ENCODE measurements at regions not wholly inside any gene's neighbourhood (a gene's known extent, or its start where the extent isn't known, plus 50 kb on each side); places are given as distances from the start of the nearest gene placed in this dataset.
"Not testable (repeated sequence)": the region's sequence is repeated elsewhere in the genome, so short reads cannot be mapped to it uniquely, and the experiment has no call there.

DNA sequence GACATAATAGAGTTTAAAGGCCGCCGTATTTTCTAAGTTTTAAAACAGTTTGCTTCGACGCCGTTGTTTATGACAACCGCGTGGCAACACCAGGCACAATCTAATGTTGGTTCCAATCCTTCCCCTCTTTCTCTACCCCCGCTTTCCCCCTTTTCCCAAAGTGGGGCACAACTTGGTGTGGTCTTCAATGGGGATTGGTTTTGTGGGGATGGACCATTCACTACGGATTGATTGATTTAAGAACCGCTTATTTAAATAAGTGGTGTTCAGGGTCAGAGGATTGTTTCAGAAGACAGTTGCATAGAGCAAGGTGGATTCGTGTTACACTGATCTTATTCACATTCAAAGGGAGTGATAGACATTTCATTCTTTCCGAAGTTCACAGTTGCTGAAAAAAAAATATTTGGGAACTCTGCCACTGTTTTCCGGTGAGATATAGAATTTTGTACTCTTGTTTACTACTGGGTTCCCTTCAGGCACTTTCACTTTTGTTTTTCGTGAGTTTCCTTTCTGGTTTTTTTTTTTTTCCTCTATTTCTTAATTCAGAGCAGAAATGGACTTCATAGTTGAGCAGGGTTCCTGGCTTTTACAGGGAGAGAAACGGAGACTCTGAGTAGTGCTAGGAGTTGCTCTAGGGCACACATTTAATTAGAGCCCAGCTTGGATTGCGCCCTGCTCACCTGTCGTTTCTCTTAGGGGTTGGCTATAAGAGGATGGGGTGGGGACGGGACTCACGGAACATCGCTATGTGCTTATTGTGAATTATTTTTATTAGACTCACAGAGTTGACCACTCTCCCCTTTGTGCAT is 79.6 kb upstream of the AK4 start:
- H3K36me3 ChIP-seq, result no peaks in the 10 kb centered on the region
- H4K20me1 ChIP-seq, result peaks cover 28% of the 10 kb centered on the region
- no peaks in the 10 kb centered on the region for H3K9me3 ChIP-seq
- H3K27me3 ChIP-seq, result no peaks in the 10 kb centered on the region
- peaks cover 39% of the 10 kb centered on the region for H3K4me1 ChIP-seq
- H3K4me2 ChIP-seq, result peak overlapping the region; percentile 95
- H3K27ac ChIP-seq, result peak overlapping the region; percentile 92
- no peak for TF ChIP-seq Cebpa-rat (IDR thresholded peaks at IDR 0.05)
- peak overlapping the region; percentile 76 for H3K4me3 ChIP-seq
- peak overlapping the region; percentile 85 for H3K9ac ChIP-seq

- peak overlapping the region; percentile 76 for H3K4me3 ChIP-seq
- no peak for TF ChIP-seq Cebpa-rat (IDR thresholded peaks at IDR 0.05)
Measured at GRCh38 chr1:65069011-65069565, 78.9 kb upstream of the AK4 start.

GRCh38 chr1:65072845-65073244 is 75.2 kb upstream of the AK4 start:
- no peak overlapping the region for H3K4me2 ChIP-seq
- no peak overlapping the region for H3K4me3 ChIP-seq
- no peaks in the 10 kb centered on the region for H3K36me3 ChIP-seq
- peaks cover 17% of the 10 kb centered on the region for H3K4me1 ChIP-seq
- no peak overlapping the region for H3K9ac ChIP-seq
- H3K27ac ChIP-seq, result no peak overlapping the region
- no peaks in the 10 kb centered on the region for H3K27me3 ChIP-seq
- H3K9me3 ChIP-seq, result no peaks in the 10 kb centered on the region
- no peaks in the 10 kb centered on the region for H4K20me1 ChIP-seq
- TF ChIP-seq Cebpa-rat (IDR thresholded peaks at IDR 0.05), result no peak

More at GRCh38 chr1:65069011-65069565, 78.9 kb upstream of the AK4 start:
- Histone ChIP-seq H3K4me1 (peaks cover 39% of the 10 kb centered on the region), H3K27me3 (no peaks in the 10 kb centered on the region), H4K20me1 (peaks cover 22% of the 10 kb centered on the region), H3K27ac (peak overlapping the region; percentile 92), H3K9me3 (no peaks in the 10 kb centered on the region), H3K9ac (peak overlapping the region; percentile 85), H3K36me3 (no peaks in the 10 kb centered on the region), H3K4me2 (peak overlapping the region; percentile 95)

DNA sequence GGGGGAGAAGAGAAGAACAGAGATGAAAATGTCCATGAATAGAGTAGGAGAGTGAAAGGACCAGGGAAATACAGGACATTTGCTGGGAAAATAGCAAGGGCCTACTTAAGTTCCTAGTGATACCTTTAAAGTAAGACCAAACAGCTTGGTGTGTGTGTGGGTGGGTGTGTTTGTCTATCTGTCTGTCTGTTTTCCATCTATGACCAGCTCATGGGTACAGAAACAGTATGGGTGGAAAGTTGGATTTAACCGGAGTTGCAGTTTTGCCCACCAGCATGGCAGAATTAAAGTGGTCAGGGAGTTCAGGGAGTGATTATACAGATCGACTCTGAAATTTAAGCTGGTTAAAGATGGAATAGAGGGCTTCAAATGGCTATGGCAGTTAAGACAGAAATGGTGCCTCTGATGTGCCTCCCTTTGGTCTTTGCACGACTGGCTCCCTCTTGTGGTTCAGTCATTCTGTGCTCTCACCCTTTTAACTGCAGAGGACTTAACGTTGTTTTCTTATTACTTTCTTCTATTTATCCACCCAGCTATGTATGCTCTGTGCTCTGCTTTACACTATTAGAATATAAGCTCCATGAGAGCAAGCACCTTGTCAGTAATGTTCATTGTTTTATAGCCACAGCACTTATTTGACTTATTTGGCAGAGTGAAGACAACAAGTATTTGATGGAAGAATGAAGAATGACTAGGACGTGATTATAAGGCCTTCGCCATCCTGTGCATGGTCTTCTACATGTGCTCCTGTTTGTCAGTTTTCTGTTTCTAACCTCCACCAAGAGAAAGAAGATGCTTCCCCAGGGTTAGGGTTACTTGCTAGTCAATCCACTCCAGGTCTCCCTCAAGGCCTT is 72.7 kb upstream of the AK4 start:
- Histone ChIP-seq H3K4me3 (no peak overlapping the region), H3K9me3 (no peaks in the 10 kb centered on the region), H3K27ac (no peak overlapping the region), H4K20me1 (no peaks in the 10 kb centered on the region), H3K36me3 (no peaks in the 10 kb centered on the region), H3K27me3 (no peaks in the 10 kb centered on the region), H3K9ac (no peak overlapping the region), H3K4me1 (peaks cover under 1% of the 10 kb centered on the region; the same call in 1 of the 2 replicates), H3K4me2 (no peak overlapping the region)
- no peak for TF ChIP-seq Cebpa-rat (IDR thresholded peaks at IDR 0.05)

GRCh38 chr1:65077369-65077768 is 70.6 kb upstream of the AK4 start:
- TF ChIP-seq Cebpa-rat (IDR thresholded peaks at IDR 0.05), result no peak
- Histone ChIP-seq H3K27ac (no peak overlapping the region), H3K4me3 (no peak overlapping the region), H3K27me3 (no peaks in the 10 kb centered on the region), H4K20me1 (no peaks in the 10 kb centered on the region), H3K4me2 (no peak overlapping the region), H3K4me1 (no peaks in the 10 kb centered on the region), H3K9ac (no peak overlapping the region), H3K36me3 (no peaks in the 10 kb centered on the region), H3K9me3 (no peaks in the 10 kb centered on the region)

DNA sequence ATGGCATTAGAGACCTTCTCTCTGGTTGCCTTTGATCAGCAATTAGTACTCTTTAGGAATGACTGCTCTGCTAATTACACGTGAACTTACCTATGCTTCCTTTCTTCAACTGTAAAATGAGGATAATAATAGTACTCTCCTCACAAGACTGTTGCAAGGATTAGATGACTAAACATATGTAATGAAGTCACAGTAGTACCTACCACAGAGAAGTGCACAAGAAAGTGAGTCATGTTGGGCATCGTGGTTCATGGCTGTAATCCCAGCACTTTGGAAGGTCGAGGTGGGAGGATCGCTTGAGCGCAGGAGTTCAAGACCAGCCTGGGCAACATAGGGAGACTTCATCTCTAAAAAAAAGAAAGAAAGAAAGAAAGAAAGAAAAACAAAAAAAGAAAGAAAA is 68.1 kb upstream of the AK4 start:
- Histone ChIP-seq H3K4me2 (no peak overlapping the region), H3K36me3 (no peaks in the 10 kb centered on the region), H4K20me1 (no peaks in the 10 kb centered on the region), H3K4me1 (peaks cover 20% of the 10 kb centered on the region), H3K9ac (no peak overlapping the region), H3K27me3 (no peaks in the 10 kb centered on the region), H3K9me3 (no peaks in the 10 kb centered on the region), H3K27ac (no peak overlapping the region), H3K4me3 (no peak overlapping the region)
- no peak for TF ChIP-seq Cebpa-rat (IDR thresholded peaks at IDR 0.05)

DNA sequence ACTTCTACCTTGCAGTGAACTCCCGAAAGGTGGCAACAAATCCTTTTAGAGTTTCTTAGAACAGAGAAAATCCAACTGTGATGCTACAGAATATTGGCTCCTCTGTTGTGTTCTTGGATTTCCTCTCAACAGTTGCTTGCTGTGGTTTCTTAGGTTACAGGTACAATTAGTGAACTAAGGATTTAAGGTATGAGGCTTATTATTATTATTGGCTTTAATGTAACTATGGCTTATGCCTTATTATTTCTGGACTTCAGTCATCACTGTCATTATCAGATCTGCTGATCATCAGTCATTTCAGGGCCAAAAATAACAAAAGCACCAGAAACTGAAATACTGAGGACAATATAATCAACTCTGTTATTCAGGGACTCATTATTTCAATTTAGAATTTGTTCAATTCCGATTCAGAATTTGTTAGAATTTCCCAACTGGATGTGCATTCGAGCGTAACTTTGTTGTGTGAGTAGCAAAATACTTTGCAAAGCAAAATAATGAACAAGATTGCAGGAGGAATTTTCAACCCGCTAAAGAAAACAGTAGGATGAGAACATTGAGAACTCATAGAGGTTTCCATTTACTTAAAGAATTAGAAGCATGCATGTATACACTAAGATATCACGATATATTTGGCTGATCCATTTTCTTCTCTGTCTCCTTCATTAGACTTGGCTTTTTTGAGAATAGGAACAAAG is 65.5 kb upstream of the AK4 start:
- Histone ChIP-seq H3K9ac (no peak overlapping the region), H4K20me1 (no peaks in the 10 kb centered on the region), H3K27ac (no peak overlapping the region), H3K4me2 (no peak overlapping the region), H3K27me3 (no peaks in the 10 kb centered on the region), H3K9me3 (peaks cover 7% of the 10 kb centered on the region), H3K4me1 (peaks cover 20% of the 10 kb centered on the region), H3K36me3 (no peaks in the 10 kb centered on the region), H3K4me3 (no peak overlapping the region)
- TF ChIP-seq Cebpa-rat (IDR thresholded peaks at IDR 0.05), result no peak

- Histone ChIP-seq H3K27ac (no peak overlapping the region; the same call in 1 of the 2 replicates), H4K20me1 (no peaks in the 10 kb centered on the region), H3K4me1 (peaks cover 20% of the 10 kb centered on the region), H3K36me3 (no peaks in the 10 kb centered on the region), H3K27me3 (no peaks in the 10 kb centered on the region), H3K9me3 (peaks cover 14% of the 10 kb centered on the region), H3K9ac (no peak overlapping the region), H3K4me3 (no peak overlapping the region), H3K4me2 (peak overlapping the region; percentile 64)
- TF ChIP-seq Cebpa-rat (IDR thresholded peaks at IDR 0.05), result no peak
Measured at GRCh38 chr1:65083263-65083896, 64.6 kb upstream of the AK4 start.

GRCh38 chr1:65084066-65084465 is 63.9 kb upstream of the AK4 start:
- no peaks in the 10 kb centered on the region for H3K27me3 ChIP-seq
- TF ChIP-seq Cebpa-rat (IDR thresholded peaks at IDR 0.05), result no peak
- no peak overlapping the region for H3K4me3 ChIP-seq
- no peaks in the 10 kb centered on the region for H4K20me1 ChIP-seq
- H3K4me1 ChIP-seq, result peaks cover 20% of the 10 kb centered on the region
- H3K36me3 ChIP-seq, result no peaks in the 10 kb centered on the region
- H3K9me3 ChIP-seq, result peaks cover 14% of the 10 kb centered on the region
- peak overlapping the region; percentile 64 for H3K4me2 ChIP-seq
- H3K27ac ChIP-seq, result no peak overlapping the region; the same call in 1 of the 2 replicates
- H3K9ac ChIP-seq, result no peak overlapping the region

DNA sequence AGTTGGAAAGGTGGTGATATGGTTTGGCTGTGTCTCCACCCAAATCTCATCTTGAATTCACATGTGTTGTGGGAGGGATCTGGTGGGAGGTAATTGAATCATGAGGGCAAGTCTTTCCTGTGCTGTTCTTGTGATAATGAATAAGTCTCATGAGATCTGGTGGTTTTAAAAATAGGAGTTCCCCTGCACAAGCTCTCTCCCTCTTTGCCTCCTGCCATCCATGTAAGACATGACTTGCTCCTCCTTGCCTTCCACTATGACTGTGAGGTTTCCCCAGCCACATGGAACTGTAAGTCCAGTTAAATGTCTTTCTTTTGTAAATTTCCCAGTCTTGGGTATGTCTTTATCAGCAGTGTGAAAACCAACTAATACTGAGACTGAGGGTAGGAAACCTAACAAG is 60.5 kb upstream of the AK4 start:
- not testable (repeated sequence) for H4K20me1 ChIP-seq, H3K4me2 ChIP-seq, H3K4me3 ChIP-seq, H3K9ac ChIP-seq, H3K27me3 ChIP-seq, H3K27ac ChIP-seq, H3K36me3 ChIP-seq
- peaks cover 14% of the 10 kb centered on the region for H3K9me3 ChIP-seq
- peaks cover 20% of the 10 kb centered on the region for H3K4me1 ChIP-seq
